GM12878 (cell line): ENCODE measurements at regions not wholly inside any gene's neighbourhood (a gene's known extent, or its start where the extent isn't known, plus 50 kb on each side); places are given as distances from the start of the nearest gene placed in this dataset.
"Not testable (repeated sequence)": the region's sequence is repeated elsewhere in the genome, so short reads cannot be mapped to it uniquely, and the experiment has no call there.

Experiments used
- ATAC-seq: fragments of 200-7000 bp; cut with Tn5 transposase; 3 replicates; pipeline ENCODE4 v1.9.1; 2020; ENCODE audit warnings: mild to moderate bottlenecking, moderate library complexity
- BruUV-seq: library from RNA; stranded (reverse); fragments of 400-500 nt; replicated peaks from 2 replicates; lab custom pipeline; 2021; lab: Mats Ljungman, UMichigan
- CTCF ChIA-PET: fragments of 300-600 bp; sonication (Branson Sonifier 250); formaldehyde crosslinking; extraction: SDS; loops from one replicate; lab custom pipeline; 2021; ENCODE audit warnings: inconsistent platforms; lab: Yijun Ruan, JAX
- POLR2A ChIA-PET: fragments of 350-600 bp; formaldehyde crosslinking; extraction: SDS; loops from one replicate; lab custom pipeline; 2021; ENCODE audit warnings: inconsistent platforms; lab: Charles Lee
- RAD21 ChIA-PET: fragments of 300-600 bp; sonication (Branson Sonifier 250); formaldehyde crosslinking; loops from one replicate; lab custom pipeline; 2023; ENCODE audit warnings: antibody characterized with exemption; ENCODE audit not compliant: unreplicated experiment; lab: Charles Lee
- SMC1A ChIA-PET: fragments of 300-600 bp; sonication (Branson Sonifier 250); formaldehyde crosslinking; loops from one replicate; lab custom pipeline; 2023; ENCODE audit not compliant: unreplicated experiment, uncharacterized antibody; lab: Charles Lee
- DNase-seq: peaks from one replicate; pipeline ENCODE4 v3.0.0-alpha.2; 2011; ENCODE audit warnings: low read depth, low spot score
- FAIRE-seq: peaks from 3 replicates; lab custom pipeline; 2011; peaks lifted over from hg19 to GRCh38; lab: Jason Lieb, UNC
- H2AFZ ChIP-seq: 2 replicates; pipeline ENCODE4 v1.6.0; 2011; ENCODE audit warnings: low read depth, low read length, control low read depth; ENCODE audit not compliant: control insufficient read depth
- H3K27ac ChIP-seq: 2 replicates; pipeline ENCODE4 v1.5.1; 2011; ENCODE audit warnings: control low read depth; ENCODE audit not compliant: control insufficient read depth, insufficient read depth
- H3K27me3 ChIP-seq, 2 experiments: replicated peaks in 1 of 2; 2 replicates each; pipeline versions ENCODE4 v1.6.0 to v1.6.1; 2011; ENCODE audit warnings: low read length in 1 of 2; ENCODE audit not compliant: control insufficient read depth in 2 of 2, insufficient read depth in 2 of 2
- H3K36me3 ChIP-seq, 2 experiments: 2 replicates each; pipeline ENCODE4 v1.5.1; 2011; ENCODE audit warnings: low read length in 1 of 2; ENCODE audit not compliant: control insufficient read depth in 2 of 2, insufficient read depth in 2 of 2
- H3K4me1 ChIP-seq: 2 replicates; pipeline ENCODE4 v1.6.1; 2011; ENCODE audit warnings: mild to moderate bottlenecking, low read length, moderate library complexity, mixed read lengths; ENCODE audit not compliant: control insufficient read depth, insufficient read depth
- H3K4me2 ChIP-seq: 2 replicates; pipeline ENCODE4 v1.6.0; 2011; ENCODE audit warnings: control low read depth; ENCODE audit not compliant: control insufficient read depth, insufficient read depth
- H3K4me3 ChIP-seq: fragments of 200-600 bp; sonication (generic); 2 replicates; pipeline ENCODE4 v1.5.1; 2016
- H3K79me2 ChIP-seq: 2 replicates; pipeline ENCODE4 v1.6.0; 2011; ENCODE audit warnings: low read length; ENCODE audit not compliant: control insufficient read depth, insufficient read depth
- H3K9ac ChIP-seq: 2 replicates; pipeline ENCODE4 v1.8.0; 2011; ENCODE audit warnings: low read length, control low read depth, mixed read lengths; ENCODE audit not compliant: control insufficient read depth, insufficient read depth
- H3K9me3 ChIP-seq: replicated peaks from 3 replicates; pipeline ENCODE4 v1.5.1; 2011; ENCODE audit warnings: mild to moderate bottlenecking, low read length; ENCODE audit not compliant: control insufficient read depth, insufficient read depth
- H4K20me1 ChIP-seq: 2 replicates; pipeline ENCODE4 v1.6.0; 2011; ENCODE audit not compliant: control insufficient read depth, insufficient read depth
- CBX5 ChIP-seq: sonication (generic); IDR thresholded peaks from 2 replicates; pipeline ENCODE4 v1.6.1; 2016; ENCODE audit warnings: low read depth, moderate library complexity, mild to moderate bottlenecking, inconsistent platforms
- E2F8 ChIP-seq: fragments of 450-650 bp; IDR thresholded peaks from 2 replicates; pipeline ENCODE4 v1.6.1; 2018; ENCODE audit warnings: mild to moderate bottlenecking, low read depth, moderate library complexity; ENCODE audit not compliant: partially characterized antibody
- EZH2 ChIP-seq: IDR thresholded peaks from 2 replicates; pipeline ENCODE4 v1.6.1; 2012; ENCODE audit warnings: low read depth, mild to moderate bottlenecking, control low read depth, inconsistent platforms, low read length, borderline replicate concordance; ENCODE audit not compliant: control insufficient read depth
- HDAC2 ChIP-seq: fragments of 200-600 bp; sonication (generic); IDR thresholded peaks from 2 replicates; pipeline ENCODE4 v1.6.1; 2017
- IKZF2 ChIP-seq, 2 experiments: fragments of 450-650 bp; IDR thresholded peaks; 2 replicates each; pipeline ENCODE4 v1.6.1; 2017; ENCODE audit warnings: mild to moderate bottlenecking in 2 of 2, moderate library complexity in 2 of 2
- MLLT1 ChIP-seq: fragments of 450-650 bp; IDR thresholded peaks from 2 replicates; pipeline ENCODE4 v1.6.1; 2016; ENCODE audit warnings: mild to moderate bottlenecking
- NFYB ChIP-seq: IDR thresholded peaks from 2 replicates; pipeline ENCODE4 v1.6.1; 2011; ENCODE audit warnings: low read depth, mild to moderate bottlenecking, low read length, improper control_type of control experiment, moderate library complexity; ENCODE audit not compliant: insufficient read depth
- POLR2AphosphoS2 ChIP-seq: IDR thresholded peaks from 2 replicates; pipeline ENCODE4 v1.6.1; 2011; ENCODE audit warnings: low read depth, mild to moderate bottlenecking, low read length, improper control_type of control experiment, moderate library complexity
- RFX5 ChIP-seq: IDR thresholded peaks from 2 replicates; pipeline ENCODE4 v1.6.1; 2011; ENCODE audit warnings: low read depth, low read length, improper control_type of control experiment
- SIX5 ChIP-seq: IDR thresholded peaks from 2 replicates; pipeline ENCODE4 v1.6.1; 2011; ENCODE audit warnings: mild to moderate bottlenecking, low read depth, low read length, moderate library complexity; ENCODE audit not compliant: severe bottlenecking
- STAT1 ChIP-seq: fragments of 450-650 bp; conservative IDR thresholded peaks from 2 replicates; pipeline ENCODE4 v1.6.1; 2014; ENCODE audit warnings: antibody characterized with exemption, mild to moderate bottlenecking
- WGBS: methylation state at CpG from one replicate; pipeline ENCODE4 v1.1.6; 2016; ENCODE audit warnings: low lambda C conversion rate; ENCODE audit not compliant: insufficient replicate concordance, insufficient coverage; ENCODE audit errors: missing lambda C conversion rate; 5-methylcytosine and 5-hydroxymethylcytosine counted together
- in situ Hi-C: fragments of 300-500 bp; cut with MboI; formaldehyde crosslinking; loops from 9 replicates; pipeline ENCODE4 v1.14.3; 2018; ENCODE audit warnings: mixed read lengths
- intact Hi-C: fragments of 100-400 bp; cut with micrococcal nuclease; formaldehyde crosslinking; loops from one replicate; pipeline ENCODE4 v1.14.2; 2022; ENCODE audit not compliant: unreplicated experiment
- TF ChIP-seq, protein P1 (sequence below): fragments of 450-650 bp; IDR thresholded peaks from 2 replicates; pipeline ENCODE4 v1.6.1; 2017; ENCODE audit warnings: mild to moderate bottlenecking

- CTCF ChIA-PET, H3K4me3 ChIP-seq, intact Hi-C loops, RAD21 ChIA-PET, H3K9me3 ChIP-seq, H3K9ac ChIP-seq, H3K36me3 ChIP-seq, H2AFZ ChIP-seq, FAIRE-seq, H3K27me3 ChIP-seq, BruUV-seq, in situ Hi-C loops, H3K79me2 ChIP-seq, H3K27ac ChIP-seq, H3K4me2 ChIP-seq, DNase-seq, H4K20me1 ChIP-seq, POLR2A ChIA-PET, SMC1A ChIA-PET, ATAC-seq, H3K4me1 ChIP-seq: not testable (repeated sequence)
These were observed 380.5 kb upstream of the FTMT start for GRCh38 chr5:121471222-121471621.

DNA sequence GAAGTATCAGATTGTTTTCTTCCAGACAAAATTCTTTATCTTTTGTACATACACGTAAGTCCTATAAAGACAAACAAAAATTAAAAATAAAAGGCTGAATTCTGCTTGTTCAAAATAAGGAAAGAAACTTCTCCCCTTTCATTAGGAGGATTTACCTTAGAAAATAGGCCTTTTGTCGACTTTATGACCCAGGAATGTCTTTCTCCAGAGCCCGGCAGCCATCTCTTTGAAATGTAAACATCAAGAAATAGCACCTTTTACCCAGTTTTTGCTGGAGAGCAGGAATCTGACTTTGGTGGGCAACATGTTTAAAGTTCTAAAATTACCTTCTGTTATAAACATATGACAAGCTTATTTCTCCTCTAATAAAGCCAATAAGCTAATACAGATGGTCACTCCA, 373.0 kb upstream of the FTMT start:
- Histone ChIP-seq H2AFZ (no peak overlapping the region), H3K79me2 (no peaks in the 10 kb centered on the region), H3K36me3 (no peaks in the 10 kb centered on the region), H3K4me3 (no peak overlapping the region), H3K9ac (no peak overlapping the region), H3K27me3 (no peaks in the 10 kb centered on the region), H4K20me1 (no peaks in the 10 kb centered on the region), H3K4me1 (no peaks in the 10 kb centered on the region), H3K27ac (no peak overlapping the region), H3K4me2 (no peak overlapping the region), H3K9me3 (no peaks in the 10 kb centered on the region)
- in situ Hi-C loops (no loop called here), intact Hi-C loops (no loop called here)
- POLR2A ChIA-PET = no interaction called here
- CTCF ChIA-PET = no interaction called here
- DNase-seq = no peak
- RAD21 ChIA-PET = no interaction called here
- SMC1A ChIA-PET = no interaction called here
- WGBS = 17% methylated on average over 3 of the region's 3 CpGs
- ATAC-seq = no peak
- BruUV-seq = no TSS peak
- FAIRE-seq = no peak
- no peak for TF ChIP-seq NFYB
- TF ChIP-seq STAT1 = no peak
- no peak for TF ChIP-seq SIX5
- no peak for TF ChIP-seq EZH2
- TF ChIP-seq, protein P1, sequence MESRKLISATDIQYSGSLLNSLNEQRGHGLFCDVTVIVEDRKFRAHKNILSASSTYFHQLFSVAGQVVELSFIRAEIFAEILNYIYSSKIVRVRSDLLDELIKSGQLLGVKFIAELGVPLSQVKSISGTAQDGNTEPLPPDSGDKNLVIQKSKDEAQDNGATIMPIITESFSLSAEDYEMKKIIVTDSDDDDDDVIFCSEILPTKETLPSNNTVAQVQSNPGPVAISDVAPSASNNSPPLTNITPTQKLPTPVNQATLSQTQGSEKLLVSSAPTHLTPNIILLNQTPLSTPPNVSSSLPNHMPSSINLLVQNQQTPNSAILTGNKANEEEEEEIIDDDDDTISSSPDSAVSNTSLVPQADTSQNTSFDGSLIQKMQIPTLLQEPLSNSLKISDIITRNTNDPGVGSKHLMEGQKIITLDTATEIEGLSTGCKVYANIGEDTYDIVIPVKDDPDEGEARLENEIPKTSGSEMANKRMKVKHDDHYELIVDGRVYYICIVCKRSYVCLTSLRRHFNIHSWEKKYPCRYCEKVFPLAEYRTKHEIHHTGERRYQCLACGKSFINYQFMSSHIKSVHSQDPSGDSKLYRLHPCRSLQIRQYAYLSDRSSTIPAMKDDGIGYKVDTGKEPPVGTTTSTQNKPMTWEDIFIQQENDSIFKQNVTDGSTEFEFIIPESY = no peak
- TF ChIP-seq MLLT1 = no peak
- no peak for TF ChIP-seq E2F8
- TF ChIP-seq CBX5 = no peak
- no peak for TF ChIP-seq HDAC2
- no peak for TF ChIP-seq IKZF2 (IDR thresholded peaks at IDR 0.05)
- TF ChIP-seq RFX5 = no peak
- TF ChIP-seq POLR2AphosphoS2 = no peak
